NT2/D1 (cell line): ENCODE measurements at regions not wholly inside any gene's neighbourhood (a gene's known extent, or its start where the extent isn't known, plus 50 kb on each side); places are given as distances from the start of the nearest gene placed in this dataset.

Experiments used
- DNase-seq: peaks from one replicate; pipeline ENCODE4 v3.0.0-alpha.2; 2011; ENCODE audit warnings: low read depth, low spot score
- H3K27me3 ChIP-seq: 2 replicates; pipeline ENCODE4 v1.6.0; 2011; ENCODE audit warnings: mild to moderate bottlenecking; ENCODE audit not compliant: insufficient read length, insufficient read depth
- H3K36me3 ChIP-seq: 2 replicates; pipeline ENCODE4 v1.6.1; 2011; ENCODE audit warnings: mild to moderate bottlenecking, low read length, mixed read lengths; ENCODE audit not compliant: insufficient read depth, insufficient read length
- H3K4me1 ChIP-seq: 2 replicates; pipeline ENCODE4 v1.5.1; 2011; ENCODE audit not compliant: insufficient read depth, insufficient read length
- H3K4me3 ChIP-seq: 2 replicates; pipeline ENCODE4 v1.5.1; 2011; ENCODE audit warnings: low read depth; ENCODE audit not compliant: insufficient read length
- H3K9ac ChIP-seq: 2 replicates; pipeline ENCODE4 v1.6.0; 2011; ENCODE audit warnings: low read depth; ENCODE audit not compliant: insufficient read length
- H3K9me3 ChIP-seq: 2 replicates; pipeline ENCODE4 v1.5.1; 2011; ENCODE audit warnings: mild to moderate bottlenecking, low read length; ENCODE audit not compliant: insufficient read depth
- SUZ12 ChIP-seq: IDR thresholded peaks from 2 replicates; pipeline ENCODE4 v1.6.1; 2011; ENCODE audit not compliant: insufficient read length, insufficient read depth; ENCODE audit errors: extremely low read depth
- YY1 ChIP-seq: IDR thresholded peaks from 2 replicates; pipeline ENCODE4 v1.6.1; 2011; ENCODE audit not compliant: insufficient read length, insufficient read depth
- ZNF274 ChIP-seq: IDR thresholded peaks from 2 replicates; pipeline ENCODE4 v1.6.1; 2011; ENCODE audit warnings: mild to moderate bottlenecking, low read depth, low read length

- H3K4me1 ChIP-seq, result no peaks in the 10 kb centered on the region
- no peak for DNase-seq
- H3K36me3 ChIP-seq, result no peaks in the 10 kb centered on the region
- no peak overlapping the region for H3K4me3 ChIP-seq
- H3K27me3 ChIP-seq, result no peaks in the 10 kb centered on the region
- no peak overlapping the region for H3K9ac ChIP-seq
- H3K9me3 ChIP-seq, result no peaks in the 10 kb centered on the region
- TF ChIP-seq ZNF274 (no peak), SUZ12 (no peak), YY1 (no peak)
Observed at GRCh38 chr12:85352016-85352415, 72.0 kb downstream of the ALX1 start.

GRCh38 chr12:85356596-85357385 is 76.8 kb downstream of the ALX1 start:
- Histone ChIP-seq H3K4me3 (no peak overlapping the region), H3K4me1 (no peaks in the 10 kb centered on the region)

GRCh38 chr12:85357609-85358008 is 77.6 kb downstream of the ALX1 start:
- H3K9ac ChIP-seq, result no peak overlapping the region
- no peaks in the 10 kb centered on the region for H3K27me3 ChIP-seq
- TF ChIP-seq YY1 (no peak), SUZ12 (no peak), ZNF274 (no peak)
- H3K4me1 ChIP-seq, result no peaks in the 10 kb centered on the region
- no peak overlapping the region for H3K4me3 ChIP-seq
- H3K9me3 ChIP-seq, result no peaks in the 10 kb centered on the region
- no peak for DNase-seq
- H3K36me3 ChIP-seq, result no peaks in the 10 kb centered on the region

More at GRCh38 chr12:85356596-85357385, 76.8 kb downstream of the ALX1 start:
- DNase-seq, result no peak
- H3K27me3 ChIP-seq, result no peaks in the 10 kb centered on the region
- no peaks in the 10 kb centered on the region for H3K36me3 ChIP-seq
- no peak overlapping the region for H3K9ac ChIP-seq
- no peaks in the 10 kb centered on the region for H3K9me3 ChIP-seq
- TF ChIP-seq SUZ12, result no peak
- no peak for TF ChIP-seq YY1
- no peak for TF ChIP-seq ZNF274

DNA sequence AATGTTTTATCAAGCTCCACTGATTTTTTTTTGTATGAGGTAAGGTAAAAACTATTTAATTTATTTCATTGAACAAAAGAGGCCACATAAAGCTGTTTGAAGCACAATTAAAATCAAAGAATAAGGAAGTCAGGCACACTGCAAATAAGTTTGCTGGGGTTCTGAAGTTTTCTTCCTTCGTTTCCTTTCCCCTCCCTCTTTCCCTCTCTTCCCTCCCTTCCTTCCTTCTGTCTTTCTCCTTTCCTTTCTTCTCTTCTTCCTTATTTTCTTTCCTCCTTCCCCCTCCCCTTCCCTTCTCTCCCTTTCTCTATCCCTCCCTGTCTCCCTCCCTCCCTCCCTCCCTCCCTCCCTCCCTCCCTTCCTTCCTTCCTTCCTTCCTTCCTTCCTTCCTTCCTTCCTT is 78.7 kb downstream of the ALX1 start:
- TF ChIP-seq YY1 (no peak), SUZ12 (no peak), ZNF274 (no peak)
- Histone ChIP-seq H3K4me1 (no peaks in the 10 kb centered on the region), H3K36me3 (no peaks in the 10 kb centered on the region), H3K4me3 (no peak overlapping the region), H3K27me3 (no peaks in the 10 kb centered on the region), H3K9me3 (no peaks in the 10 kb centered on the region), H3K9ac (no peak overlapping the region)
- no peak for DNase-seq

DNA sequence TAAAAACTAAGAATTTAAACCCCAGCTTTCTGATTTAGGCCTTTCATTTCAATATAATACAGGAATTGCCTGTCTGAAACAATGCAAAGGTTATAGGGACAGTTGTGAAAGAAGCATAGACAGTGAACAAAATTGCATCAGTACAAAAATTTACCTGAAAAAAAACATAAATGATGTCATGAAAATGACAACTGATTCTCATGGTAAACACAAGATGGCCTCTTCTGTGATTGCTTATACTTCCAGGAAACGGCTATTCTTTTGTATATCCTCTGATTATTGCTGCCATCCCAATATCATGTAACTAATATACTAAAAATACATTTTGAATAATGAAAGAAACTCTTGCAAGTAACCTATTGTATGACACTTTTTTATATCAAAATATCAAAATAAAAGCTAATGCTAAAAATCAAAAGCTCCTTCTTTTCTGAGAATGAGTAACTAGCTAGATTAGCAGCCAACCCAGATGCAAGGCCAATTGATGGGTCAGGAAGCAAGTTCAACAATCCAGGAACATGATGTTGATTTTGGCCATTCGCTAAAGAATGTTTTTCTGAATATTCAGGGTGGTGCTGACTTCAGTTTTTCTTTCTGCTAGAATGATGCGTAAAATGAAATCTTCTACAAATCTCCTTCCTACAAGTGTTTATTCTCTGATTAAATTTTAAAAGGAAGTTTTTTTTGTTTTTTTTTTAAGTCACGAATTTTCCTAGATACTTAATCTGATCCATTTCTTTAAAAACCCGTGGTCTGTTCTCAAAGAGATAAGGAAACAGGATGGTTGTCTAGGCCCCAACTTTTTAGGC is 83.6 kb downstream of the ALX1 start:
- DNase-seq, result no peak
- no peak overlapping the region for H3K4me3 ChIP-seq
- H3K27me3 ChIP-seq, result no peaks in the 10 kb centered on the region
- H3K9ac ChIP-seq, result no peak overlapping the region
- no peaks in the 10 kb centered on the region for H3K4me1 ChIP-seq
- TF ChIP-seq SUZ12 (no peak), ZNF274 (no peak), YY1 (no peak)
- H3K36me3 ChIP-seq, result no peaks in the 10 kb centered on the region
- H3K9me3 ChIP-seq, result no peaks in the 10 kb centered on the region

GRCh38 chr12:85367936-85368335 is 87.9 kb downstream of the ALX1 start:
- no peaks in the 10 kb centered on the region for H3K36me3 ChIP-seq
- no peak for DNase-seq
- H3K9me3 ChIP-seq, result no peaks in the 10 kb centered on the region
- no peaks in the 10 kb centered on the region for H3K27me3 ChIP-seq
- H3K4me3 ChIP-seq, result no peak overlapping the region
- no peaks in the 10 kb centered on the region for H3K4me1 ChIP-seq
- H3K9ac ChIP-seq, result no peak overlapping the region
- no peak for TF ChIP-seq SUZ12
- no peak for TF ChIP-seq YY1
- no peak for TF ChIP-seq ZNF274
